ENCODE measurements at regions not wholly inside any gene's neighbourhood (a gene's known extent, or its start where the extent isn't known, plus 50 kb on each side); places are given as distances from the start of the nearest gene placed in this dataset.

GRCh38 chr18:34108206-34108605 lies 116.5 kb downstream of the NOL4 start:
- TF ChIP-seq, protein P1, sequence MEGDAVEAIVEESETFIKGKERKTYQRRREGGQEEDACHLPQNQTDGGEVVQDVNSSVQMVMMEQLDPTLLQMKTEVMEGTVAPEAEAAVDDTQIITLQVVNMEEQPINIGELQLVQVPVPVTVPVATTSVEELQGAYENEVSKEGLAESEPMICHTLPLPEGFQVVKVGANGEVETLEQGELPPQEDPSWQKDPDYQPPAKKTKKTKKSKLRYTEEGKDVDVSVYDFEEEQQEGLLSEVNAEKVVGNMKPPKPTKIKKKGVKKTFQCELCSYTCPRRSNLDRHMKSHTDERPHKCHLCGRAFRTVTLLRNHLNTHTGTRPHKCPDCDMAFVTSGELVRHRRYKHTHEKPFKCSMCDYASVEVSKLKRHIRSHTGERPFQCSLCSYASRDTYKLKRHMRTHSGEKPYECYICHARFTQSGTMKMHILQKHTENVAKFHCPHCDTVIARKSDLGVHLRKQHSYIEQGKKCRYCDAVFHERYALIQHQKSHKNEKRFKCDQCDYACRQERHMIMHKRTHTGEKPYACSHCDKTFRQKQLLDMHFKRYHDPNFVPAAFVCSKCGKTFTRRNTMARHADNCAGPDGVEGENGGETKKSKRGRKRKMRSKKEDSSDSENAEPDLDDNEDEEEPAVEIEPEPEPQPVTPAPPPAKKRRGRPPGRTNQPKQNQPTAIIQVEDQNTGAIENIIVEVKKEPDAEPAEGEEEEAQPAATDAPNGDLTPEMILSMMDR (conservative IDR thresholded peaks at IDR 0.05 in 1 of 2, IDR thresholded peaks at IDR 0.05 in 1 of 2; ENCODE audit: low read depth in 1 of 2, low read length in 2 of 2): no peak
- TF ChIP-seq EZH2 (IDR thresholded peaks at IDR 0.05; ENCODE audit: low read length, missing control alignments): no peak
- Histone ChIP-seq H3K36me3 (ENCODE audit: control insufficient read depth, insufficient read depth, low read length) (no peaks in the 10 kb centered on the region), H3K27ac (ENCODE audit: insufficient read depth, low read length) (no peak overlapping the region), H4K20me1 (ENCODE audit: control insufficient read depth, extremely low read depth, insufficient read depth, low read length) (no peaks in the 10 kb centered on the region), H3K9me3 (ENCODE audit: control insufficient read depth, insufficient read depth, low read depth, low read length) (no peaks in the 10 kb centered on the region), H3K4me3 (replicated peaks in 1 of 4; ENCODE audit: control extremely low read depth in 1 of 4, insufficient read depth in 1 of 4, low read depth in 3 of 4, low read length in 4 of 4) (no peak overlapping the region), H3K79me2 (ENCODE audit: control insufficient read depth, insufficient read depth, low read length) (no peaks in the 10 kb centered on the region), H3K27me3 (ENCODE audit: control insufficient read depth, insufficient read depth, low read length) (no peaks in the 10 kb centered on the region), H3K4me1 (ENCODE audit: control insufficient read depth, extremely low read depth, insufficient read depth, low read length) (no peaks in the 10 kb centered on the region), H2AFZ (ENCODE audit: low read length) (no peak overlapping the region), H3K4me2 (ENCODE audit: extremely low read depth, insufficient read depth, low read length) (no peak overlapping the region), H3K9ac (ENCODE audit: insufficient read depth, low read length) (no peak overlapping the region)
- no peak for DNase-seq (ENCODE audit: low read depth in 2 of 2)

DNA sequence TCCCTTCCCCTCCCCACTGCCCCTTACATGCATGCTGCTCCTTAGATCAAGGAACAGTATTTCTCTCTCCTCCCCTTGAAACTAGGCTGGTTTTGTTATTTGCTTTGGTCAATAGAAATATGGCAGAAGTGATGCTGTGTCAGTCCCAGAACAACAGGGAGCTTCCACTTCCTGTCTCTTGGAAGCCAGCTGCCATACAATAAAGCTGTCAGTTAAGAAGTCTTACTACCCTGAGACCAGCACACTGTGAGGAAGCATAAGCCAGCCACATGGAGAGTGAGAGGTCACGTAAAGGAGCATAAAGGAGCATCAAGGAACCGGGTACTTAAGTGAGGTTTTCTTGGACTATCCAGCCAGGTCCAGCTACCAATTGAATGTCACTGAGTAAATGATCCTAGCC lies 126.6 kb downstream of the NOL4 start:
- H3K4me2 ChIP-seq (ENCODE audit: extremely low read depth, insufficient read depth, low read length): no peak overlapping the region
- H3K27ac ChIP-seq (ENCODE audit: insufficient read depth, low read length): no peak overlapping the region
- H4K20me1 ChIP-seq (ENCODE audit: control insufficient read depth, extremely low read depth, insufficient read depth, low read length): no peaks in the 10 kb centered on the region
- H3K79me2 ChIP-seq (ENCODE audit: control insufficient read depth, insufficient read depth, low read length): no peaks in the 10 kb centered on the region
- H2AFZ ChIP-seq (ENCODE audit: low read length): no peak overlapping the region
- no peaks in the 10 kb centered on the region for H3K27me3 ChIP-seq (ENCODE audit: control insufficient read depth, insufficient read depth, low read length)
- H3K4me3 ChIP-seq (replicated peaks in 1 of 4; ENCODE audit: control extremely low read depth in 1 of 4, insufficient read depth in 1 of 4, low read depth in 3 of 4, low read length in 4 of 4): no peak overlapping the region
- H3K9me3 ChIP-seq (ENCODE audit: control insufficient read depth, insufficient read depth, low read depth, low read length): no peaks in the 10 kb centered on the region
- DNase-seq (ENCODE audit: low read depth in 2 of 2): no peak
- no peak overlapping the region for H3K9ac ChIP-seq (ENCODE audit: insufficient read depth, low read length)
- no peaks in the 10 kb centered on the region for H3K36me3 ChIP-seq (ENCODE audit: control insufficient read depth, insufficient read depth, low read length)
- no peaks in the 10 kb centered on the region for H3K4me1 ChIP-seq (ENCODE audit: control insufficient read depth, extremely low read depth, insufficient read depth, low read length)
- TF ChIP-seq EZH2 (IDR thresholded peaks at IDR 0.05; ENCODE audit: low read length, missing control alignments): no peak
- TF ChIP-seq, protein P1 (conservative IDR thresholded peaks at IDR 0.05 in 1 of 2, IDR thresholded peaks at IDR 0.05 in 1 of 2; ENCODE audit: low read depth in 1 of 2, low read length in 2 of 2): no peak

- H3K27ac ChIP-seq (ENCODE audit: insufficient read depth, low read length): no peak overlapping the region
- no peak overlapping the region for H3K4me2 ChIP-seq (ENCODE audit: extremely low read depth, insufficient read depth, low read length)
- no peaks in the 10 kb centered on the region for H3K27me3 ChIP-seq (ENCODE audit: control insufficient read depth, insufficient read depth, low read length)
- peak; percentile 3 to 53 for DNase-seq (ENCODE audit: low read depth in 2 of 2)
- no peak for TF ChIP-seq EZH2 (IDR thresholded peaks at IDR 0.05; ENCODE audit: low read length, missing control alignments)
- TF ChIP-seq, protein P1 (conservative IDR thresholded peaks at IDR 0.05 in 1 of 2, IDR thresholded peaks at IDR 0.05 in 1 of 2; ENCODE audit: low read depth in 1 of 2, low read length in 2 of 2): no peak
- H4K20me1 ChIP-seq (ENCODE audit: control insufficient read depth, extremely low read depth, insufficient read depth, low read length): no peaks in the 10 kb centered on the region
- H3K4me1 ChIP-seq (ENCODE audit: control insufficient read depth, extremely low read depth, insufficient read depth, low read length): no peaks in the 10 kb centered on the region
- no peak overlapping the region for H3K4me3 ChIP-seq (replicated peaks in 1 of 4; ENCODE audit: control extremely low read depth in 1 of 4, insufficient read depth in 1 of 4, low read depth in 3 of 4, low read length in 4 of 4)
- H3K36me3 ChIP-seq (ENCODE audit: control insufficient read depth, insufficient read depth, low read length): no peaks in the 10 kb centered on the region
- H2AFZ ChIP-seq (ENCODE audit: low read length): no peak overlapping the region
- no peak overlapping the region for H3K9ac ChIP-seq (ENCODE audit: insufficient read depth, low read length)
- H3K79me2 ChIP-seq (ENCODE audit: control insufficient read depth, insufficient read depth, low read length): no peaks in the 10 kb centered on the region
- H3K9me3 ChIP-seq (ENCODE audit: control insufficient read depth, insufficient read depth, low read depth, low read length): no peaks in the 10 kb centered on the region
These were observed 127.4 kb downstream of the NOL4 start for GRCh38 chr18:34097312-34097711.
